GM23248 (cell line): ENCODE measurements at regions not wholly inside any gene's neighbourhood (a gene's known extent, or its start where the extent isn't known, plus 50 kb on each side); places are given as distances from the start of the nearest gene placed in this dataset.

Experiments used
- EZH2 ChIP-seq: fragments of 200-600 bp; sonication (generic); IDR thresholded peaks from 2 replicates; pipeline ENCODE4 v1.6.1; 2018; ENCODE audit warnings: antibody characterized with exemption, mild to moderate bottlenecking; ENCODE audit not compliant: insufficient read depth, poor library complexity, severe bottlenecking
- EZH2phosphoT487 ChIP-seq: fragments of 200-600 bp; sonication (generic); IDR thresholded peaks from 2 replicates; pipeline ENCODE4 v1.6.1; 2018; ENCODE audit warnings: antibody characterized with exemption, moderate library complexity, mild to moderate bottlenecking, low read depth; ENCODE audit not compliant: insufficient read depth

- TF ChIP-seq EZH2 (no peak), EZH2phosphoT487 (no peak)
Observed at GRCh38 chr12:5192726-5193125, 149.0 kb downstream of the KCNA5 start.
